ENCODE measurements at regions not wholly inside any gene's neighbourhood (a gene's known extent, or its start where the extent isn't known, plus 50 kb on each side); places are given as distances from the start of the nearest gene placed in this dataset.

DNA sequence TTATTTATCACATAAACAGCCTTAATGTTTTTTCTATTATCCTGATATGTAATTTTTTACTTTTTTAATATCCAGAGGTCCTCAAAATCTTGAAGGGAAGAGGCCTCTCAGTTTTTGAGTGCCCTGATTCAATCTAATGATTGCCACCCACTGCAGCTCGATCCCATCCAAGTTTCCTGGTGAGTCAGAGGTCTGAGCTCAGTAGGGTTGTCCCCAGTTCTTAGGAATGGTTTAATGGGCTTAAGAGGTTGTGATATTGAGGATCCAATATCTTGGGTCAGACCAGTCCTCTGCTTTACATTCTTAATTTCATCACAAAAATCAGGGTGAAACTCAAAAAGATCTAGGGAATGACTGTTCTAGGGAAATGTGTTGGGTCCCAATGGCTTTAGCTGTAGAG lies 238.5 kb downstream of the NSUN3 start:
- Mint-ChIP-seq H3K27me3 (no peaks in the 10 kb centered on the region), H3K36me3 (ENCODE audit: low read depth) (no peaks in the 10 kb centered on the region), H3K9me3 (peaks cover 4% of the 10 kb centered on the region), H3K4me1 (ENCODE audit: low read depth) (no peaks in the 10 kb centered on the region), H3K4me3 (no peak overlapping the region), H3K27ac (no peak overlapping the region)
- Histone ChIP-seq H3K27ac (ENCODE audit: low read depth in 1 of 2, low read length in 2 of 2) (no peak overlapping the region), H3K27me3 (ENCODE audit: control insufficient read depth in 1 of 2, insufficient read depth in 2 of 2, low read length in 2 of 2) (no peaks in the 10 kb centered on the region), H3K4me3 (ENCODE audit: low read length) (no peak overlapping the region), H3K9me3 (ENCODE audit: control insufficient read depth in 1 of 2, insufficient read depth in 1 of 2, low read length in 2 of 2) (no peaks in the 10 kb centered on the region), H3K4me1 (ENCODE audit: insufficient read depth, low read length) (no peaks in the 10 kb centered on the region), H3K36me3 (ENCODE audit: insufficient read depth, low read length) (no peaks in the 10 kb centered on the region)
- DNase-seq (no peak), ATAC-seq (ENCODE audit: poor library complexity) (no peak)
- ChIA-PET POLR2A (no interaction called here), CTCF (no interaction called here)
- TF ChIP-seq, protein P1, sequence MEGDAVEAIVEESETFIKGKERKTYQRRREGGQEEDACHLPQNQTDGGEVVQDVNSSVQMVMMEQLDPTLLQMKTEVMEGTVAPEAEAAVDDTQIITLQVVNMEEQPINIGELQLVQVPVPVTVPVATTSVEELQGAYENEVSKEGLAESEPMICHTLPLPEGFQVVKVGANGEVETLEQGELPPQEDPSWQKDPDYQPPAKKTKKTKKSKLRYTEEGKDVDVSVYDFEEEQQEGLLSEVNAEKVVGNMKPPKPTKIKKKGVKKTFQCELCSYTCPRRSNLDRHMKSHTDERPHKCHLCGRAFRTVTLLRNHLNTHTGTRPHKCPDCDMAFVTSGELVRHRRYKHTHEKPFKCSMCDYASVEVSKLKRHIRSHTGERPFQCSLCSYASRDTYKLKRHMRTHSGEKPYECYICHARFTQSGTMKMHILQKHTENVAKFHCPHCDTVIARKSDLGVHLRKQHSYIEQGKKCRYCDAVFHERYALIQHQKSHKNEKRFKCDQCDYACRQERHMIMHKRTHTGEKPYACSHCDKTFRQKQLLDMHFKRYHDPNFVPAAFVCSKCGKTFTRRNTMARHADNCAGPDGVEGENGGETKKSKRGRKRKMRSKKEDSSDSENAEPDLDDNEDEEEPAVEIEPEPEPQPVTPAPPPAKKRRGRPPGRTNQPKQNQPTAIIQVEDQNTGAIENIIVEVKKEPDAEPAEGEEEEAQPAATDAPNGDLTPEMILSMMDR (IDR thresholded peaks at IDR 0.05) = no peak
- intact Hi-C loops (cut with DNase I, micrococcal nuclease) = no loop called here

DNA sequence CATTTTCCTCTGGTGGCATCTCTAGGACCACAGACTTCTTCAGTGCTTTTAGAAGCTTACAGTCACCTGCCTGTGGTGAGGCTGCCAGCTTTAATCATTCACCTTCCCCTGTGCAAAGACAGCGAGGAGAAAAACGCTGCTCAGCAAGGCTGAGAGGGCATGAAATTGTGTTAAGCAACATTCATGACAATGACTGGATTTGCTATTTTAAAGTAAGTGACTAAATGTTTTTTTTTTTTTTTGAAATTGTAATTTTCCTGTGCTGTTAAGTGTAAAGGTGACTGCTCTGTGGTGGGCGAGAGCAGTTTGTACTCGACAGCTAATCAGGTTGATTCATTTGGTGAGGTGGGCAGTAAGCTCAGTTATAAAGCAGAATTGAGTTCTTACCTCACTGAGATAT lies 240.4 kb downstream of the NSUN3 start:
- ChIA-PET POLR2A (no interaction called here), CTCF (interaction anchor here (1.4 kb wide), 1 partner anchor 12 kb away, joined by 4 read pairs; no protein-coding TSS in a partner anchor)
- intact Hi-C loops (cut with DNase I, micrococcal nuclease) = no loop called here
- Mint-ChIP-seq H3K4me1 (ENCODE audit: low read depth) (no peaks in the 10 kb centered on the region), H3K27ac (no peak overlapping the region), H3K27me3 (no peaks in the 10 kb centered on the region), H3K9me3 (peaks cover 4% of the 10 kb centered on the region), H3K36me3 (ENCODE audit: low read depth) (no peaks in the 10 kb centered on the region), H3K4me3 (no peak overlapping the region)
- Histone ChIP-seq H3K9me3 (ENCODE audit: control insufficient read depth in 1 of 2, insufficient read depth in 1 of 2, low read length in 2 of 2) (peaks cover 0 to 6% of the 10 kb centered on the region in 2 experiments), H3K4me1 (ENCODE audit: insufficient read depth, low read length) (no peaks in the 10 kb centered on the region), H3K27ac (ENCODE audit: low read depth in 1 of 2, low read length in 2 of 2) (no peak overlapping the region), H3K36me3 (ENCODE audit: insufficient read depth, low read length) (no peaks in the 10 kb centered on the region), H3K27me3 (ENCODE audit: control insufficient read depth in 1 of 2, insufficient read depth in 2 of 2, low read length in 2 of 2) (no peaks in the 10 kb centered on the region), H3K4me3 (ENCODE audit: low read length) (no peak overlapping the region)
- TF ChIP-seq, protein P1 (IDR thresholded peaks at IDR 0.05) = no peak
- DNase-seq = no peak
- no peak for ATAC-seq (ENCODE audit: poor library complexity)

DNA sequence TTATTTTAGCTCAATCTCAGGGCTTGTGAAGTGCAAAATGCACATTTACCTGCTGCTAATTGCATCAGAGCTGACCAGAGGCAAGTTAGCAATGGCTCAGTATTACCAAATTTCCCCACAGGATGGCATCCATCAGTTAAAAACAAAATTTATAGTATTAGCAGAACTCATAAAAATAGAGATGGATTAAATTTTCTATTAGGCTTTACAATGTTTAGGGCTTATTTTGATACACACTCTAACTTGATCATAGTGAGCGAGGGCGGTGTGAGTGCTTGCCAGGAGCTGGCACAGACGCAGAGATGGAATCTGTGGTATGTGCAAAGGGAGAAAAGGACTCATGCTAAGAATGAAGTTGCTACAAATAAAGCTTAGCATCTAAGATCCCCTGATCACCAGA lies 241.0 kb downstream of the NSUN3 start:
- no peak overlapping the region for H3K27ac Mint-ChIP-seq
- no peaks in the 10 kb centered on the region for H3K27me3 ChIP-seq (ENCODE audit: control insufficient read depth in 1 of 2, insufficient read depth in 2 of 2, low read length in 2 of 2)
- TF ChIP-seq, protein P1 (IDR thresholded peaks at IDR 0.05) = no peak
- H3K4me1 Mint-ChIP-seq (ENCODE audit: low read depth) = no peaks in the 10 kb centered on the region
- no peaks in the 10 kb centered on the region for H3K36me3 ChIP-seq (ENCODE audit: insufficient read depth, low read length)
- ChIA-PET POLR2A (no interaction called here), CTCF (no interaction called here)
- ATAC-seq (ENCODE audit: poor library complexity) (no peak), DNase-seq (no peak)
- H3K27me3 Mint-ChIP-seq = no peaks in the 10 kb centered on the region
- H3K4me3 ChIP-seq (ENCODE audit: low read length) = no peak overlapping the region
- H3K9me3 Mint-ChIP-seq = peaks cover 4% of the 10 kb centered on the region
- no peaks in the 10 kb centered on the region for H3K4me1 ChIP-seq (ENCODE audit: insufficient read depth, low read length)
- H3K4me3 Mint-ChIP-seq = no peak overlapping the region
- peaks cover 0 to 6% of the 10 kb centered on the region in 2 experiments for H3K9me3 ChIP-seq (ENCODE audit: control insufficient read depth in 1 of 2, insufficient read depth in 1 of 2, low read length in 2 of 2)
- no peaks in the 10 kb centered on the region for H3K36me3 Mint-ChIP-seq (ENCODE audit: low read depth)
- no peak overlapping the region for H3K27ac ChIP-seq (ENCODE audit: low read depth in 1 of 2, low read length in 2 of 2)
- intact Hi-C loops (cut with DNase I, micrococcal nuclease) = no loop called here
